ENCODE measurements at regions not wholly inside any gene's neighbourhood (a gene's known extent, or its start where the extent isn't known, plus 50 kb on each side); places are given as distances from the start of the nearest gene placed in this dataset.

DNA sequence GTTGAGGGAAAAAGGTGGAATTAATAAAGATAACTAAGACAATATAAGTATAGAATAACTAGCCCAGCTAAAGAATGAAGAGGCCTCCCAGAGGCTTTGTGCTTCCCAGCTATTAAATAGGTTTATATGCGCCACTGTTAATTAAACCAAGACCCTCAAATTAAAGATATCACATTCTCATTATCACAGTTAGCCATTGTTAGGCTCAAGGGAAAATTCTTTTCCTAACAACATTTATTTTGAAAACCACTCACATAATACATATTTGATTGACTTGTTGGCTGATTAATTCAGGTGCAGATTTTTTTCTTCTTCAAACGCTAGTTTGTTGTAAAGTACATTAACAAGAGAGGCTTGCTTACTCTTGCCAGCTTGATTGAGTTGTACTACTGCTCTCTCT is 216.8 kb upstream of the TRAM1L1 start:
- WGBS, 3 donors: 66 to 88% (median 74%) methylated on average over 2 of the region's 2 CpGs
- ATAC-seq (no peak), DNase-seq (no peak)
- Histone ChIP-seq H3K4me1 (no peaks in the 10 kb centered on the region), H3K27ac (no peak overlapping the region), H3K36me3 (ENCODE audit: insufficient read depth in 1 of 2, low read depth in 1 of 2) (no peaks in the 10 kb centered on the region), H3K4me3 (no peak overlapping the region), H3K9me3 (no peaks in the 10 kb centered on the region), H3K27me3 (ENCODE audit: insufficient read depth in 3 of 3, low read length in 2 of 3) (no peaks in the 10 kb centered on the region)
- intact Hi-C loops (cut with DNase I): no loop called here
- TF ChIP-seq, protein P1, sequence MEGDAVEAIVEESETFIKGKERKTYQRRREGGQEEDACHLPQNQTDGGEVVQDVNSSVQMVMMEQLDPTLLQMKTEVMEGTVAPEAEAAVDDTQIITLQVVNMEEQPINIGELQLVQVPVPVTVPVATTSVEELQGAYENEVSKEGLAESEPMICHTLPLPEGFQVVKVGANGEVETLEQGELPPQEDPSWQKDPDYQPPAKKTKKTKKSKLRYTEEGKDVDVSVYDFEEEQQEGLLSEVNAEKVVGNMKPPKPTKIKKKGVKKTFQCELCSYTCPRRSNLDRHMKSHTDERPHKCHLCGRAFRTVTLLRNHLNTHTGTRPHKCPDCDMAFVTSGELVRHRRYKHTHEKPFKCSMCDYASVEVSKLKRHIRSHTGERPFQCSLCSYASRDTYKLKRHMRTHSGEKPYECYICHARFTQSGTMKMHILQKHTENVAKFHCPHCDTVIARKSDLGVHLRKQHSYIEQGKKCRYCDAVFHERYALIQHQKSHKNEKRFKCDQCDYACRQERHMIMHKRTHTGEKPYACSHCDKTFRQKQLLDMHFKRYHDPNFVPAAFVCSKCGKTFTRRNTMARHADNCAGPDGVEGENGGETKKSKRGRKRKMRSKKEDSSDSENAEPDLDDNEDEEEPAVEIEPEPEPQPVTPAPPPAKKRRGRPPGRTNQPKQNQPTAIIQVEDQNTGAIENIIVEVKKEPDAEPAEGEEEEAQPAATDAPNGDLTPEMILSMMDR (IDR thresholded peaks at IDR 0.05): no peak

DNA sequence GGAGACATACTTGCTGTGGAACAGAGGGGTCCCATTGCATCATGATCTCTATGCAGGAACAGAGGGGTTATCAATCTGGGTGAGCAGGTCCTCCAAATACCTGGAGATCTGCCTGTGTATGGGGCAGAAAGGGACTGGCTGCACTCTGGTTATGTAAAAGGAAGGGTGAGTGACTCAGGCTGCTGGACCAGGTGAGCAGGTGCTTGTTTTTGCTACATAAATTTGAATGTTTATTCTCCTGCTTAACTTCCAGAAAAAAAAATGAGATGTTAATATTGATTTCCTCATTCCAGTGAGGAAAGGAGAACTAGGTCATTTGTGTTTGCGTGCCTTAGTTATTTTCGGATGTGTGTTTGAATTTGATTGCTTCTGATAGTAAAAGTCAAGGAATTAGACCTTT is 225.8 kb upstream of the TRAM1L1 start:
- DNase-seq (no peak), ATAC-seq (no peak)
- Histone ChIP-seq H3K27ac (no peak overlapping the region), H3K9me3 (no peaks in the 10 kb centered on the region), H3K27me3 (ENCODE audit: insufficient read depth in 3 of 3, low read length in 2 of 3) (no peaks in the 10 kb centered on the region), H3K4me1 (no peaks in the 10 kb centered on the region), H3K4me3 (no peak overlapping the region), H3K36me3 (ENCODE audit: insufficient read depth in 1 of 2, low read depth in 1 of 2) (no peaks in the 10 kb centered on the region)
- WGBS, 3 donors: 78 to 90% (median 87%) methylated on average over 2 of the region's 2 CpGs
- TF ChIP-seq, protein P1 (IDR thresholded peaks at IDR 0.05): no peak
- intact Hi-C loops (cut with DNase I): no loop called here

DNA sequence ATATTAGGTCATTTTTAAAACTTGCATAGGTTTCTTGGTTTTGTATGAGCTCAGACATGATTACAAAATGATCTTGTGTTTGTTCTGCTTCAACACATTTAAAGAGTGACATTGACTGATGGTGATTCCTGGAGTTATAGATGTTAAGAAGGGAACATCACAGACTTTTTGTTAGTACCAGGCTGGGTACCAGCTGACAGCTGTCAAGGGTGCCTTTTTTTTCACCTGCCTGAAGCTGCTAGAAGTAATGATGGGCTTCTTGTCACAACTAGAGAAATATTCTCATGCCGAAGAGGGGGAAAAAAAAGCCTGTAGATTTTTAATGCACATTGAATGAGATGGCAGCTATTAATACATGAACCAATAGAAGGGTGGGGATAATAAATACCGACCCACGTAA is 226.6 kb upstream of the TRAM1L1 start:
- ATAC-seq (no peak), DNase-seq (no peak)
- Histone ChIP-seq H3K36me3 (ENCODE audit: insufficient read depth in 1 of 2, low read depth in 1 of 2) (no peaks in the 10 kb centered on the region), H3K27ac (no peak overlapping the region), H3K4me3 (no peak overlapping the region), H3K27me3 (ENCODE audit: insufficient read depth in 3 of 3, low read length in 2 of 3) (no peaks in the 10 kb centered on the region), H3K9me3 (no peaks in the 10 kb centered on the region), H3K4me1 (no peaks in the 10 kb centered on the region)
- TF ChIP-seq, protein P1 (IDR thresholded peaks at IDR 0.05): no peak
- intact Hi-C loops (cut with DNase I): no loop called here
- WGBS, 3 donors: 88 to 94% (median 92%) methylated on average over 3 of the region's 3 CpGs

DNA sequence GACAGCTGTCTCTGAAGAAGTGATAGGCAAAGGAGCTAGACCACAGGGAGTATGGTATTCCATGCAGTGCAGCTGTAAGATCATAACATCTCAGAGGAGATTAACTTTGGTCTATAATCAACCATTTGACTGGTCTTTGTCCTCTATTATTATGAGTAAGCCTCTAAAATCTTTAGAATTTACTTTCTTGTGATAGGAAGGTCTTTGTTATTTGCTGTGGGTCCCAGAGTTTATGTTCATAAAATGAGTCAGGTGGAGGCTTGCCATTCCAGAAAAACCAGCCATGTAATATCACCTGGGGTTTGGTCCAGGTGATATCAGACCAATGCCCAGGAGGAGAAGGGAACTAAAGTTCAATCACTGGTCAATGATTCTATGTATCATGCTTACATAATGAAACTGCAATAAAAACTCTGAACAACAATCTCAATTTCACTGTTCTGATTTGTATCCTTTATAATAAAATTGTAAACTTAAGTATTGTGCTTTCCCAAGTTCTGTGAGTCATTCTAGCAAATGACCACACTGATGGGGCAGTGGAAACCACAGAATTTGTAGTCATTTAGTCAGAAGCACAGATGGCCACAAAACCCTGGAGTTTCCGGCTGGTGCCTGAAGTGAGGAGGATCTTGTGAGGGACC is 239.6 kb upstream of the TRAM1L1 start:
- Histone ChIP-seq H3K4me1 (no peaks in the 10 kb centered on the region), H3K36me3 (ENCODE audit: insufficient read depth in 1 of 2, low read depth in 1 of 2) (no peaks in the 10 kb centered on the region), H3K4me3 (no peak overlapping the region), H3K27ac (no peak overlapping the region), H3K27me3 (ENCODE audit: insufficient read depth in 3 of 3, low read length in 2 of 3) (no peaks in the 10 kb centered on the region), H3K9me3 (no peaks in the 10 kb centered on the region)
- intact Hi-C loops (cut with DNase I): no loop called here
- DNase-seq: no peak
- 88 to 96% (median 89%) methylated on average over 1 of the region's 1 CpG for WGBS, 3 donors
- TF ChIP-seq, protein P1 (IDR thresholded peaks at IDR 0.05): no peak
- no peak for ATAC-seq

DNA sequence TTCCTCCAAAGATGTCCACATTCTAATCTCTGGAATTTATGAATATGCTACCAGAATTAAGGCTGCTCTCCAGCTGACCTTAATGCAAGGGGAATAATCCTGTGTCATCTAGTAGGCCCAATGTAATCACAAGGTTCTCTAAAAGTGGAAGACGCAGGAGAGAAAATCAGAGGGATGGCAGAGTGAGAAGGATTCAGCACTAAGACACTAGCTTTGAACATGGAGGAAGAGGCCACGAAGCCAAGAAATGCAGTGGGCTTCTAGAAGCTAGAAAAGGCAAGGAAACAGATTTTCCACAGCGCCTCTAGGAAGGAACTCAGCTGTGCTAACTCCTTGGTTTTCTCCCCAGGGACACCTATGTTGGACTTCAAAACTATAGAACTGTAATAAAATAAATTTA is 240.7 kb upstream of the TRAM1L1 start:
- no peak overlapping the region for H3K27ac ChIP-seq
- no peaks in the 10 kb centered on the region for H3K36me3 ChIP-seq (ENCODE audit: insufficient read depth in 1 of 2, low read depth in 1 of 2)
- WGBS, 3 donors: 65 to 86% (median 67%) methylated on average over 3 of the region's 3 CpGs
- no peak for DNase-seq
- ATAC-seq: no peak
- intact Hi-C loops (cut with DNase I): no loop called here
- no peaks in the 10 kb centered on the region for H3K9me3 ChIP-seq
- no peaks in the 10 kb centered on the region for H3K4me1 ChIP-seq
- TF ChIP-seq, protein P1 (IDR thresholded peaks at IDR 0.05): no peak
- H3K4me3 ChIP-seq: no peak overlapping the region
- H3K27me3 ChIP-seq (ENCODE audit: insufficient read depth in 3 of 3, low read length in 2 of 3): no peaks in the 10 kb centered on the region
